ENCODE measurements at regions not wholly inside any gene's neighbourhood (a gene's known extent, or its start where the extent isn't known, plus 50 kb on each side); places are given as distances from the start of the nearest gene placed in this dataset.

DNA sequence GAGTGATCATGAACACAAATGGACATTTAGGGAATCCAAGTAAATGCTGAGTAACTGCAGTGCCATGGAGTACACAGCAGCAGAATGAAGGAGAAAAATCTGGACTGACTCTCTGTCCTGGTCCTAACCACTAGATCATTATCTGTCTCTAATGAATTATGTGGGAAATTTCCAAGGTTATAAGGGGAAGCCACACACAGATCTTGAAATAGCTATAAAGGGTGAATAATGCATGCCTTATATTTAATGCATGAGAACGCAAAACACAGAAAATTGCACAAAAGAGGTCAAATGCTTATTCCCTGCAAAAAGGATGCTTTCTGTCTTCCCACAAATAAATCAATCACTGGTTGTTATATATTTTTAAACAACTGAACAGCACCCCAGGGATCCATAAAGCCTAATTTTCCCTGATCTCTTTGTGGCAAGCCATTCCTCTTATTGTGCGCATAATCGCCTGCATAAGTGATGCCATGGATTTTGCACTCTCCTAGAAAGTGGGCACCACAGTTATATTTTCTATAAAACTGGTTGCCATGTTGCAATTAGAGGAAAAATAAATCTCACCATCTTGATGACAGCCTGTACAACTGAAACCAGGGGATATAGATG, 201.8 kb downstream of the XPNPEP1 start:
- no peak for TF ChIP-seq RCOR1 (IDR thresholded peaks at IDR 0.05; ENCODE audit: low read depth, low read length)
- TF ChIP-seq, protein P1, sequence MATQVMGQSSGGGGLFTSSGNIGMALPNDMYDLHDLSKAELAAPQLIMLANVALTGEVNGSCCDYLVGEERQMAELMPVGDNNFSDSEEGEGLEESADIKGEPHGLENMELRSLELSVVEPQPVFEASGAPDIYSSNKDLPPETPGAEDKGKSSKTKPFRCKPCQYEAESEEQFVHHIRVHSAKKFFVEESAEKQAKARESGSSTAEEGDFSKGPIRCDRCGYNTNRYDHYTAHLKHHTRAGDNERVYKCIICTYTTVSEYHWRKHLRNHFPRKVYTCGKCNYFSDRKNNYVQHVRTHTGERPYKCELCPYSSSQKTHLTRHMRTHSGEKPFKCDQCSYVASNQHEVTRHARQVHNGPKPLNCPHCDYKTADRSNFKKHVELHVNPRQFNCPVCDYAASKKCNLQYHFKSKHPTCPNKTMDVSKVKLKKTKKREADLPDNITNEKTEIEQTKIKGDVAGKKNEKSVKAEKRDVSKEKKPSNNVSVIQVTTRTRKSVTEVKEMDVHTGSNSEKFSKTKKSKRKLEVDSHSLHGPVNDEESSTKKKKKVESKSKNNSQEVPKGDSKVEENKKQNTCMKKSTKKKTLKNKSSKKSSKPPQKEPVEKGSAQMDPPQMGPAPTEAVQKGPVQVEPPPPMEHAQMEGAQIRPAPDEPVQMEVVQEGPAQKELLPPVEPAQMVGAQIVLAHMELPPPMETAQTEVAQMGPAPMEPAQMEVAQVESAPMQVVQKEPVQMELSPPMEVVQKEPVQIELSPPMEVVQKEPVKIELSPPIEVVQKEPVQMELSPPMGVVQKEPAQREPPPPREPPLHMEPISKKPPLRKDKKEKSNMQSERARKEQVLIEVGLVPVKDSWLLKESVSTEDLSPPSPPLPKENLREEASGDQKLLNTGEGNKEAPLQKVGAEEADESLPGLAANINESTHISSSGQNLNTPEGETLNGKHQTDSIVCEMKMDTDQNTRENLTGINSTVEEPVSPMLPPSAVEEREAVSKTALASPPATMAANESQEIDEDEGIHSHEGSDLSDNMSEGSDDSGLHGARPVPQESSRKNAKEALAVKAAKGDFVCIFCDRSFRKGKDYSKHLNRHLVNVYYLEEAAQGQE (IDR thresholded peaks at IDR 0.05) = no peak
- TF ChIP-seq POLR2A (IDR thresholded peaks at IDR 0.05; ENCODE audit: low read length) = no peak
- TF ChIP-seq, protein P2, sequence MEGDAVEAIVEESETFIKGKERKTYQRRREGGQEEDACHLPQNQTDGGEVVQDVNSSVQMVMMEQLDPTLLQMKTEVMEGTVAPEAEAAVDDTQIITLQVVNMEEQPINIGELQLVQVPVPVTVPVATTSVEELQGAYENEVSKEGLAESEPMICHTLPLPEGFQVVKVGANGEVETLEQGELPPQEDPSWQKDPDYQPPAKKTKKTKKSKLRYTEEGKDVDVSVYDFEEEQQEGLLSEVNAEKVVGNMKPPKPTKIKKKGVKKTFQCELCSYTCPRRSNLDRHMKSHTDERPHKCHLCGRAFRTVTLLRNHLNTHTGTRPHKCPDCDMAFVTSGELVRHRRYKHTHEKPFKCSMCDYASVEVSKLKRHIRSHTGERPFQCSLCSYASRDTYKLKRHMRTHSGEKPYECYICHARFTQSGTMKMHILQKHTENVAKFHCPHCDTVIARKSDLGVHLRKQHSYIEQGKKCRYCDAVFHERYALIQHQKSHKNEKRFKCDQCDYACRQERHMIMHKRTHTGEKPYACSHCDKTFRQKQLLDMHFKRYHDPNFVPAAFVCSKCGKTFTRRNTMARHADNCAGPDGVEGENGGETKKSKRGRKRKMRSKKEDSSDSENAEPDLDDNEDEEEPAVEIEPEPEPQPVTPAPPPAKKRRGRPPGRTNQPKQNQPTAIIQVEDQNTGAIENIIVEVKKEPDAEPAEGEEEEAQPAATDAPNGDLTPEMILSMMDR (IDR thresholded peaks at IDR 0.05) = no peak
- TF ChIP-seq RAD21 (conservative IDR thresholded peaks at IDR 0.05 in 1 of 2, IDR thresholded peaks at IDR 0.05 in 1 of 2) = no peak
- TF ChIP-seq BHLHE40 (IDR thresholded peaks at IDR 0.05; ENCODE audit: low read depth, low read length) = no peak
- TF ChIP-seq, protein P3, sequence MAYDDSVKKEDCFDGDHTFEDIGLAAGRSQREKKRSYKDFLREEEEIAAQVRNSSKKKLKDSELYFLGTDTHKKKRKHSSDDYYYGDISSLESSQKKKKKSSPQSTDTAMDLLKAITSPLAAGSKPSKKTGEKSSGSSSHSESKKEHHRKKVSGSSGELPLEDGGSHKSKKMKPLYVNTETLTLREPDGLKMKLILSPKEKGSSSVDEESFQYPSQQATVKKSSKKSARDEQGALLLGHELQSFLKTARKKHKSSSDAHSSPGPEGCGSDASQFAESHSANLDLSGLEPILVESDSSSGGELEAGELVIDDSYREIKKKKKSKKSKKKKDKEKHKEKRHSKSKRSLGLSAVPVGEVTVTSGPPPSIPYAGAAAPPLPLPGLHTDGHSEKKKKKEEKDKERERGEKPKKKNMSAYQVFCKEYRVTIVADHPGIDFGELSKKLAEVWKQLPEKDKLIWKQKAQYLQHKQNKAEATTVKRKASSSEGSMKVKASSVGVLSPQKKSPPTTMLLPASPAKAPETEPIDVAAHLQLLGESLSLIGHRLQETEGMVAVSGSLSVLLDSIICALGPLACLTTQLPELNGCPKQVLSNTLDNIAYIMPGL (CRISPR knock-in tag; IDR thresholded peaks at IDR 0.05; ENCODE audit: borderline replicate concordance) = no peak
- TF ChIP-seq JUN (IDR thresholded peaks at IDR 0.05) = no peak
- TF ChIP-seq JUNB (IDR thresholded peaks at IDR 0.05) = no peak
- TF ChIP-seq EHMT2 (IDR thresholded peaks at IDR 0.05; ENCODE audit: low read depth) = no peak
- TF ChIP-seq EP300 (IDR thresholded peaks at IDR 0.05) = no peak
- TF ChIP-seq KDM1A (IDR thresholded peaks at IDR 0.05; ENCODE audit: low read depth) = no peak
- no peak for TF ChIP-seq POLR2AphosphoS2 (conservative IDR thresholded peaks at IDR 0.05; ENCODE audit: low read length)
